ENCODE measurements at regions not wholly inside any gene's neighbourhood (a gene's known extent, or its start where the extent isn't known, plus 50 kb on each side); places are given as distances from the start of the nearest gene placed in this dataset.

- no peak for TF ChIP-seq EZH2 (IDR thresholded peaks at IDR 0.05; ENCODE audit: borderline replicate concordance, control insufficient read depth, low read depth, low read length)
- no peak for TF ChIP-seq CTCF (IDR thresholded peaks at IDR 0.05 in 2 of 3, conservative IDR thresholded peaks at IDR 0.05 in 1 of 3; ENCODE audit: control insufficient read depth in 2 of 3, extremely low read depth in 1 of 3, insufficient read depth in 1 of 3, low read depth in 3 of 3, low read length in 3 of 3)
- TF ChIP-seq PBX3 (IDR thresholded peaks at IDR 0.05; ENCODE audit: insufficient replicate concordance, low read depth, low read length): no peak
- TF ChIP-seq SIN3A (IDR thresholded peaks at IDR 0.05; ENCODE audit: low read depth, low read length): no peak
- TF ChIP-seq POLR2AphosphoS5 (IDR thresholded peaks at IDR 0.05; ENCODE audit: low read length): no peak
- TF ChIP-seq SREBF2 (IDR thresholded peaks at IDR 0.05; ENCODE audit: low read length): no peak
- no peak for TF ChIP-seq PAX5 (IDR thresholded peaks at IDR 0.05; ENCODE audit: borderline replicate concordance, low read depth, low read length)
- no peak for TF ChIP-seq TAF1 (IDR thresholded peaks at IDR 0.05; ENCODE audit: borderline replicate concordance, low read depth, low read length)
- no peak for TF ChIP-seq RAD21 (IDR thresholded peaks at IDR 0.05; ENCODE audit: insufficient read depth, low read depth, low read length)
- no peak for TF ChIP-seq RELB (IDR thresholded peaks at IDR 0.05; ENCODE audit: low read depth)
Observed at GRCh38 chr4:8676676-8677075, 84.1 kb downstream of the CPZ start.
